Keratinocyte (primary cell): ENCODE measurements at regions not wholly inside any gene's neighbourhood (a gene's known extent, or its start where the extent isn't known, plus 50 kb on each side); places are given as distances from the start of the nearest gene placed in this dataset.

Source experiments
- EZH2 ChIP-seq: IDR thresholded peaks from one replicate; pipeline ENCODE4 v1.6.1; 2012; ENCODE audit warnings: inconsistent platforms, mild to moderate bottlenecking, low read length, moderate library complexity
- TF ChIP-seq, protein P1 (sequence below), 3 experiments: IDR thresholded peaks in 1 of 3; conservative IDR thresholded peaks in 1 of 3; optimal IDR thresholded peaks in 1 of 3; 2 replicates in 2 of 3; 3 replicates in 1 of 3; pipeline versions ENCODE3 to v1.5.1; 2011; ENCODE audit warnings: low read length in 3 of 3, mild to moderate bottlenecking in 3 of 3, moderate library complexity in 2 of 3, control low read depth in 1 of 3, inconsistent platforms in 1 of 3; ENCODE audit not compliant: insufficient read depth in 2 of 3; ENCODE audit errors: extremely low read depth in 1 of 3

DNA sequence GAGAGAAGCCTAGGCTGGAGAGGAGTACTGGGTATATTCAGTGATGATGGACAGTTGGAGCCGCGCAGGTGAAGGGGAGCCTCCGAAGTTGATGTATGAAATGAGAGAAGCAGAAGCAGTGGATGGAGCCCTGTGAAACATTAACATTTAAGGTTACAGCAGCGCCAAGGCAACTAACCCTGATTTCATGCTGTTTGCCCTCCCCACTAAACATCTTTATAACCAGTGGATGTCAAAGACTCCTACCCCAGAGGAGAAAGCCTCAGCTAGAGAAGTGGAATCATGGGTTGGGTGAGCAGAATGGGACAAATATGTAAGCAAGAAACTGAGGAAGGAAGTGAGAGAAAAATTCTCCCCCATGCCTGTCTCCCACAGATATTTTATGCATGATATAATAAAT is 92.0 kb upstream of the NMNAT3 start:
- TF ChIP-seq EZH2: no peak
- TF ChIP-seq, protein P1, sequence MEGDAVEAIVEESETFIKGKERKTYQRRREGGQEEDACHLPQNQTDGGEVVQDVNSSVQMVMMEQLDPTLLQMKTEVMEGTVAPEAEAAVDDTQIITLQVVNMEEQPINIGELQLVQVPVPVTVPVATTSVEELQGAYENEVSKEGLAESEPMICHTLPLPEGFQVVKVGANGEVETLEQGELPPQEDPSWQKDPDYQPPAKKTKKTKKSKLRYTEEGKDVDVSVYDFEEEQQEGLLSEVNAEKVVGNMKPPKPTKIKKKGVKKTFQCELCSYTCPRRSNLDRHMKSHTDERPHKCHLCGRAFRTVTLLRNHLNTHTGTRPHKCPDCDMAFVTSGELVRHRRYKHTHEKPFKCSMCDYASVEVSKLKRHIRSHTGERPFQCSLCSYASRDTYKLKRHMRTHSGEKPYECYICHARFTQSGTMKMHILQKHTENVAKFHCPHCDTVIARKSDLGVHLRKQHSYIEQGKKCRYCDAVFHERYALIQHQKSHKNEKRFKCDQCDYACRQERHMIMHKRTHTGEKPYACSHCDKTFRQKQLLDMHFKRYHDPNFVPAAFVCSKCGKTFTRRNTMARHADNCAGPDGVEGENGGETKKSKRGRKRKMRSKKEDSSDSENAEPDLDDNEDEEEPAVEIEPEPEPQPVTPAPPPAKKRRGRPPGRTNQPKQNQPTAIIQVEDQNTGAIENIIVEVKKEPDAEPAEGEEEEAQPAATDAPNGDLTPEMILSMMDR (optimal IDR thresholded peaks at IDR 0.05 in 1 of 3, IDR thresholded peaks at IDR 0.05 in 1 of 3, conservative IDR thresholded peaks at IDR 0.05 in 1 of 3; ENCODE audit: extremely low read depth in 1 of 3, insufficient read depth in 2 of 3, low read length in 3 of 3): no peak
